Dedifferentiated amniotic fluid mesenchymal stem cell (primary cell): ENCODE measurements at regions not wholly inside any gene's neighbourhood (a gene's known extent, or its start where the extent isn't known, plus 50 kb on each side); places are given as distances from the start of the nearest gene placed in this dataset.
"Not testable (repeated sequence)": the region's sequence is repeated elsewhere in the genome, so short reads cannot be mapped to it uniquely, and the experiment has no call there.

ENCODE experiments used
- DNase-seq: peaks from one replicate; pipeline ENCODE4 v3.0.0-alpha.2; 2016; ENCODE audit errors: extremely low spot score

DNA sequence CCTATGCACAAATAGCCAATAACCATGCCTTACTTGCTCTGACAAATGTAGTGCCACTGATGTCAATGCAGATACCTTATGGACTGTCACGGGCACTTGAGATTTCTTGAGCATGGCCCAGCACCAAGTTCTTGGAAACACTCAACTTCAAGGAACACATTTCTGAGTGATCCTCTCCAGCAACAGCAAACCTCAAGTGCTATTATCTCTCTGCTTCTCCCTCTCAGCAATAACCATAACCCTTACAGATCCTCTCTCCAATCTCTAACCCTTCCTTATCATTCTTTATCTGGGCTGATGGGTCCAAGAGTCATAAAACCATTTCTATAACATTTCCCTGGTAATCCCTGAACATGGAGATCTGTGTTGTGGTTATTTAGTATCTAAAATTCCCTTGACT lies 266.9 kb upstream of the STXBP5 start:
- DNase-seq, result no peak

DNA sequence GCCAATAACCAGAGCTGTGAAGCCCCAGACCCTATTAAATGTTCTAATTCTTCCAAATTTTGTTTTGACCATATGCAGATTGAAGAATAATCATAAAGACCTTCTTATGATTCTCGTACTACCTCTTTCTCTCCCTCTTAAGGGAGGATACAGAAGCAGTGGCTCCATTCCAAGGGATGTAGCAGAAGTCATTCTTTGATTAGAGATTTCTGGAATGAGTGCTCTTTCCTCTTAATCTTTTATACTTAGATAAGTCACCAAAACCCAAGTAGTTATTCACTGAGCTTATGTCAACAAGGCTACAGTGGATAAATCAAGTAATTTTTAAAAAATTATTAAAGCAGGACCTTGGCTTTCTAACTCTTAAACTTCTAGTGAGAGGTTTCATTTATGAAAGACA lies 266.0 kb upstream of the STXBP5 start:
- no peak for DNase-seq

DNA sequence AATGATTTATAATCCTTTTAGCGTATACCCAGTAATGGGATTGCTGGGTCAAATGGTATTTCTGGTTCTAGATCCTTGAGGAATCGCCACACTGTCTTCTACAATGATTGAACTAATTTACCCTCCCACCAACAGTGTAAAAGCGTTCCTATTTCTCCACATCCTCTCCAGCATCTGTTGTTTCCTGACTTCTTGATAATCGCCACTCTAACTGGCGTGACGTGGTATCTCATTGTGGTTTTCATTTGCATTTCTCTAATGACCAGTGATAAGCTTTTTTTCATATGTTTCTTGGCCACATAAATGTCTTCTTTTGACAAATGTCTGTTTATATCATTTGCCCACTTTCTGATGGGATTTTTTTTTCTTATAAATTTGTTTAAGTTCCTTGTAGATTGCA lies 264.8 kb upstream of the STXBP5 start:
- not testable (repeated sequence) for DNase-seq

DNA sequence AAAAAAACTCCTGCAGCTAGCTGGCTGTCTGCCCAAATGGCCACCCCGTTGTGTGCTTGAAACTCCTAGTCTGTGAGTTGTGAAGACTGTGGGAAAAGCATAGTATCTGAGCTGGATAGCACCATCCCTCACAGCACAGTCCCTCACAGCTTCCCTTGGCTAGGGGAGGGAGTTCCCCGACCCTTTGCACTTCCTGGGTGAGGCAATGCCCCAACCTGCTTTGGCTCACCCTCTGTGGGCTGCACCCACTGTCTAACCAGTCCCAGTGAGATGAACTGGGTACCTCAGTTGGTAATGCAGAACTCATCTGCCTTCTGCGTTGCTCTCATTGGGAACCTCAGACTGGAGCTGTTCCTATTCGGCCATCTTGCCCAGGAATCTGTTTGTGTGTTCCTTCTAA lies 260.6 kb upstream of the STXBP5 start:
- DNase-seq, result no peak

DNA sequence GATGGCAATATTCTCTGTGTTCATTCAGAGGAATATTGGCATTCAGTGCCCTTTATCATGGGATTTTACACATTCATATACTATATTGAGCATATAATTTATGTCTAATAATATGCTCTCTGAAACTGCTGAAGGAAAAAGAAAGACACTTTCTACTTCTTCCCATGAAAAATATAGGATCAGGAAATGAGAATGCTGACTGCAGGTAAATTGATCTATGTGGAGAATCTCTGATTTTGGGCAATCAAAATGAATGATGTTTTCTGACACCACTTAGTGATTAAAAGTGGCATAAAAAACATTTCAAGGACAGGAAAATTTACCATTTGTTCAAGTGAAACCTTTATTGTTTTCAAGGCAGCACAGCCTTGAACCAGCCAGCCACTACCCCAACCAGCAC lies 260.1 kb upstream of the STXBP5 start:
- DNase-seq, result no peak

DNA sequence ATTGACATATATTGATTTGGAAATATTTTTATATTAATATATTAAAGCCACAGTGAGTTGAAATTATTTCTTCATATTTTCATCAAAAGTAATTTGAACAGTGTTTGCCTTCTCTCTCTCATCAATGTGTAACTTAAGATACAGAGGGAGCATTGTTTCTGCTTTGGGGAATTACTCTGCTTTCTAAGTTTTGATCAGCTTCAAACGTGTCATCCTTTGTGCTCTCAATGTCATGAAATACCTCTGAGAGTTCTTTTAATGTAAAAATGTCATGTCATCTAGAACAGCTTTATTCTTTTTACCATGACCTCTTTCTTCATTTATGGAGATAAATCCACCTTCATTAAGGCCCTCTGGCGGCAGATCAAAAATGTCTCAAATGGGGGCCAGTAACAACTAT lies 259.4 kb upstream of the STXBP5 start:
- DNase-seq, result no peak

DNA sequence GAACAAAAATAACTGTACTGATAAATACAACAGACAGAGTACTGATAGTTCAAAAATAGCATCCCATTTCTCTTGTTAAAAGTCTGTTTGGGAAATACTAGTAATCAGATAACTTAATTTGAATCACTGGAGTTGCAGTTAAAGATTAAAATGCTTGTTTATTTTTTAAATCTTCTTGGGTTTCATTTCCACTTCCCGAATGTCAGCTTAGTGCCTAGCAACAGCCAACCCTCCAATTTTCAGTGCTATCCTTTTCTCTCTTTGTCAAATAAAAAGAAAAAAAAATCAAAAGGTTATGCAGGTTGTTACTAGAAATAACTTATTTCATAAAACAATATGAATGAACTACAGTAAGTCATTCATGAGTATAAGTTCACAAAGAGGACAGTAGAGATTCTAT lies 257.7 kb upstream of the STXBP5 start:
- DNase-seq, result no peak

DNA sequence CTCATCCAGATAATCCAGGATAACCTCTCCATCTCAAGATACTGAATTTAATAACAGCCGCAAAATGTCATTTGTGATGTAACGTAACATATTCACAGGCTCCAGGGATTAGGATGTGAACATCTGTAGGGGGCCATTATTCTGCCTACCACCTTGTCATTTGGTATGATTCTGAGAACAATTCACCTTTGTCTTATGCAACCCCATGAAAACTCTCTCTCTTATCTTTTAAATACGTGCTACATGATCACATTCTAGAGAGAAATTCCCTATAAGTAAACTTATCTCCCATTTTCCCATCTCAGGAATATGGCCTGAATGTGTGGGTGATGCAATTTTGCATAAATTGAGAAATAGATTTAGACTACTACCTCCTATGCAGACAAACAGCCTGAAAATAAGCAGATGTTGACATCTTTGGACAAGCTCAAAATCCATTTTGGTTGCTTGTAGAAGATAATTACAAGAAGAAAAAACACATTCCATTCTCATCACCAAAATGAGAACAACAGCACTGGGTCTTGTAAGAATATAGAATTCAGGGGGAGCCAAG lies 255.4 kb upstream of the STXBP5 start:
- no peak for DNase-seq

DNA sequence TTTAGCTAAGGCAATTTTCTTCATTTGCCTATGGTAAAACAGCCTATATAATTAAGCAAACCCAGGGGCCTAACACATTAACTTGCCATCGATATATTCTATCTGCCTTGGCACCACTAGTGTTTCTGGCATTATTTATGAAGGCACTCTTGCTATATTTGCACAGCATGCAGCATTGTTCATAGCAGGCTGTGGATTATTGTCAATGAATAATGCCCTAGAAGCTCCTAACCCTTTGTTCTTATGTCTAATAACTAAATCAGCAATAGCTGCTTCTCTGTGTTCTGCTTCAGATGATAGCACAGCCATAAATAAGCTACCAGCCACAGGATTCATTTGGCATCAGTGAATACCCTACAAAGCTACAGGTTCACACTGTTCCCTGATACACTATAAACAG lies 254.8 kb upstream of the STXBP5 start:
- no peak for DNase-seq

DNA sequence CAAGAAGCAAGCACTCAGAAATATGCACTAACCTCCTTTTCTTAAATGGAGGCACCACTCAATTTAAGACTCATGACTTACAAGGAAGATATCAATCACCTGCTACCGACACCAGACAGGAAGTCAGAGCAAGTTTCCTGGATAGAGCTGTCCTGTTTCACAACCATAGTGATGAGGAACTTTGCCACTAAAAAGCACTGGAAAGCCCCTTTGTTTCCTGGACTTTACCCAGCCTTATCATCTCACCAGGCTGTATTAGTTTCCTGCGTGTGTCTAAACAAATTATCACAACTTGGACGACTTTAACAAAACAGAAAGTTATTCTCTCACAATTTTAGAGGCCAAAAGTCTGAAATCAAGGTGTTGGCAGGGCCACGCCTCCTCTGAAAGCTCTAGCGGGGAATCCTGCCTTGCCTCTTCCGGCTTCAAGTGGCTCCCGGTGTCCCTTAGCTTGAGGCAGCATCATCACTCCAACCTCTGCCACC lies 253.8 kb upstream of the STXBP5 start:
- no peak for DNase-seq

DNA sequence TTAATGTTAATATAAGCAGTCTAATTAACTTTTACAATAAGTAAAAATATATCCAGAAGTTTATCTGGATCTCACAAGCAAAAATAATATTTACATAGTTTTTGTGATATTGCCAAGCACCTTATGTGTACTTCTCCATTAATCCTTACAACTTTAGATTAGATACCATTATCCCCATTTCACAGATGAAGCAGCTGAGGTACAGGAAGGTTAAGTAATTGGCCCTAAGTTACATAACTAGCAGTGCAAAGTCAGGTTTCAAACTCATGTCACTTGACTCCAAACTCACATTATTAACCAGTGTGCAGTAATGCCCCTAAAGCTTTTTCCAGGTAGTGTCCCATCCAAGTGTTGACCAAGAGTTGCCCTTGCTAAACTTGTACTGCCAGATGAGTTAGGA lies 248.6 kb upstream of the STXBP5 start:
- DNase-seq, result no peak

DNA sequence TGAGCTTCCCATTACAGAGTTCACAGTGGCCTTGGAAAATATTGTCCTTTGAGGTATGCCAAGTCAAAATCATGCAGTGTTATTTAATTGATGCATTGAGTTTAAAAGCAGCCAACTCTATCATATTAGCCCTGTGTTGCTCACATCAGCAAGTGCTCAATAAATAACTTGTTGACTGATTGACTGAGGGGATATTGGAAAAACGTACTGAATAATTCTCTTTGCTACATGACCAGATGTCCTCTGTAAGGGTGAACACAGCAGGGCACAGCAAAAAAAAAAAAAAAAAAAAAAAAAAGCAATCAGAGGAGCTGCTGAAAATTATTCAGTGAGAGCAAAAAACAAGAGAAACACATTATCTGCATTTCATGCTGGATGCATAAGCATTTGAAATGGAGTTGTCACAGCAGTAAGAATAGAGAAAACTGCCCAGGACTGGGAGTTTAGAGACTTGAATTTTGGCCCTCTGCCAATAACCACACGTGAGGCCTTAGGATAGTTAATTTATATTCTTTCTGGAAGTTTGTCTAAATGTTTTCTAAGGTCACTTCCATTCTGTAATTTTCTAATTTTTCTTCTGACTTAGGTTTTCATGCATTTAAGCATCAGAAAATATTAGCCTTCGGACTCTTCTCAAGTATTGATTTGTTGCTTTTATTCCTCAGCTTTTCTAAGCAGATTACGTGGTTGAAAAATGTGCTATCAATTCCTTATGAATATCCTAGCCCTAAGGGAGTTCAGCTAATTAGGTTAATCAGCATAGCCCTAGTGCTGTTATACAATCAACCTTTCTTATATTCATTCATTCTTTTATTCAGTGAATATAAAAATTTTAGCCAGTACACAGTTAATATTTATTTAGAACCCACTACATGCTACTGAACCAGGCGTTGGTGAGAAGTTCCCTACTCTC lies 246.8 kb upstream of the STXBP5 start:
- DNase-seq, result no peak

DNA sequence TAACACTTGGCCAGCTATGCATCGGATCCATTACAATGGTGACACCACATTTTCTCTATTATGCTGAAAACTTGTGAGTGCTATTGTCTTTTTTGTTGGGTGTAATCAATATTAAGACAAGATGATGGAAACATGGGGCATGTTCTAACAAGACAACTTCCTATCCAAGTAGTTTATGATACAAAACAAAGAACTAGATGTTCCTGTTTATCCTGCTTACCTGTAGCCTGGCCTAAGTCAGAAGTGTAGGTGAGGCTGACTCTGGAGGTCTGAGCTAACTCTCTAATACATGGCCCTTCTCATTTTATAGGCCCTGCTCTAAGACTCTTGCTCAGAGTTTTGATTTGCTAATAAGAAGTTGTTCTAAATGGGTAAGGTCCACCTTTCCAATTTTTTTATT lies 242.4 kb upstream of the STXBP5 start:
- DNase-seq, result no peak

DNA sequence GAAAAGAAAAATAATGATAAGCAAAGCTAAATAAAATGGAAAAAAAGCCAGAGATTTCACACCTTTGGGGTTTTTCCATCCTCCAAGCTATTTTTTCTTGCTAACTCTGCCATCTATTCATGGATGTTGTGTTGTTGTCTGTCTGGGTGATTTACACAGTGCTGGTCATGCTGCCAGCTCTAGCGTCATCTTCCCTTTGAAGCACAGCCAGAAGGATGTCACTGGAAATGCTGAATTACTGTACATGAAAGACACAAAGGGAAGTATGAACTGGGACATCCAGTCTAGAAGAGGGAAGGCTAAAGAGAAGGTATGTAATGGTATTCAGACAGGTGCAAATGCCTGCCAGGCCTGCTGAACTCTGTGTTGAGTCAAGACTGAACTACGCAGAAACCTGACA lies 241.9 kb upstream of the STXBP5 start:
- no peak for DNase-seq

DNA sequence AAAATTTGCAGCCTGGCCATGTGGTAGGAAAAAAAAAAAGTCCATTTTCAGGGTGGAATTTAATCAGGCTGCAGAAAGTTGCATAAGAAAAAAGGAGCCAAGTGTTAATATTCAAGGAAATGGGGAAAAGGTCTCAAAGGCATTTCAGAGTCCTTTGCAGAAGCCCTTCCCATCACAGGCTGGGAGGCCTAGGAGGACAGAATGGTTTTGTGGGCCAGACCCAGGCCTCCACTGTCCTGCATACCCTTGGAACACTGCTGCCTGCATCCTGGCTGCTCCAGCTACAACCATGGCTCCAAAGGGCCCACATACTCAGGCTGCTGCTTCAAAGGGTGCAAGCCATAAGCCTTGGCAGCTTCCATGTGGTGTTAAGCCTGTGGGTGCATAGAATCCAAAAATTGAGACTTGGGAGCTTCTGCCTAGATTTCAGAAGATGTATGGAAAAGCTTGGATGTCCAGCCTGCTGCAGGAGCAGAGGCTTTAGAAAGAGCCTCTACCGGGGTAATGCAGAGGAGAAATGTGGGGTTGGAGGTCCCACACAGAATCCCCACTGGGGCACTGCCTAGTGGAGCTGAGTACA lies 239.0 kb upstream of the STXBP5 start:
- DNase-seq, result no peak

DNA sequence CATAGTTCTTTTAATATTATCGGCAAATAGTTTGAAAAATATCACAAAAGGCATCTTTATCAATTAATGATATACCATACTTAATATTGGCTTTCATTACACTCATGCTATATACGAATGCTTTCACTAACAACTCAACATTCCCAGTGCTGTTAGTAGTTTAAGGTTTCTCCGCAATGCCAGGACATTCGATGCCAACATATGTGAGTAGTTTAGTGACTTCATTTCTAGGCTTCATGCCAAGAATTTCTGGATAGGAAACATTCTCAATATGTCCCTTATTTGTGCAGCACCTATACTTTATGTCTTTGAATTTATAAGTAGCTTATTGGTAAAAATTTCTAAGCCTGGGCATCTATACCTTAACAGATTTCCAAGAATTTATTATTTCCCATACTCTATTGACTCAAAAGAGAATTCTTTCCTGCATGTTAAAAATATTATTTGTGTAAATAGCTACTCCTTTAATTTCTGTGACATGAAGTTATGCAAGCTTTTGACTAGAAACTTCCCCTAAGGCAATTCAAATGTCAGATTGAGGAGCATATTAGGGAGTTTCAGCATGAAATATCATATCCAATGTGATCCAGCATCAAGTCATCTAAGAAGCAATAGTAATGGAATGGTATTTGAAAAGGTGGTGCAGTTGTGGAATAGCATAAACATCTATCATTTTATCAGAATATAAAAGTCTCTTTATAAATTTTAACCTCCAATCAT lies 236.0 kb upstream of the STXBP5 start:
- DNase-seq, result peak; percentile 94

DNA sequence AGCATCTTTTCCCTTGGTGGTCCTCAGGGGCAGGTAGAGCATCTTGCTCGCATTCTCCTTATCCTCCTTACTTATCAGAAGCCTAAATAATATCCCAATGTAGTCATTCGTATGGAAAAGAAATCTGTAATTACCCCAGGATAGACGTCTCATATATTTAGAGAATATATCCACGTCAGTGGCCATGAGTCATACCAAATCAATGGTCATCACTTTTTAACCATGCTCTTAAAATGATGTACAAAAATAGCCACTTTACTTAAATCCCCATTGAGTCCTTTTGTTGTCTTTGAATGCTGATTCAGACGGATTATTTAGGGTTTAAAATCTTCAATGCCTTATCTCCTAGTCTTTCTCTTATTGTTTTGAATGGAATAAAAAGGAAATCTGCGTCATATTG lies 231.7 kb upstream of the STXBP5 start:
- DNase-seq, result no peak

DNA sequence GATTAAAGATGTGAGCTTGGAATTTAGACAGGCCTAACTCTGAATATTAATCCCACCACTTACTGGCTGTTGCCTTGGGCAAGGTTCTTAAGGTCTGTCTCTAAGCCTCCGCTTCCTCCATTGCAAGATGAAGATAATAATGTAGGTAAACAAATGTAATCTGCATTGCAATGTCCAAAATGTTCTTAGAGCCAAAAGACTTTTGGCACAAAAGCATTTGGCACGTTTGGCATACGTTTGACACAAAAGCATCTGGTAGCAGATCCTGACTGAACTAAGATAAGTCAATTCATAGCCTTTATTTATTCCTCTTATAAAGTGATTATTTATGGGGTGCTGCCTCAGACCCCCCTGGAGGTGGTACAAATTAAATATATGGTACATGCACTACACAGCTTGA lies 229.9 kb upstream of the STXBP5 start:
- DNase-seq, result no peak

DNA sequence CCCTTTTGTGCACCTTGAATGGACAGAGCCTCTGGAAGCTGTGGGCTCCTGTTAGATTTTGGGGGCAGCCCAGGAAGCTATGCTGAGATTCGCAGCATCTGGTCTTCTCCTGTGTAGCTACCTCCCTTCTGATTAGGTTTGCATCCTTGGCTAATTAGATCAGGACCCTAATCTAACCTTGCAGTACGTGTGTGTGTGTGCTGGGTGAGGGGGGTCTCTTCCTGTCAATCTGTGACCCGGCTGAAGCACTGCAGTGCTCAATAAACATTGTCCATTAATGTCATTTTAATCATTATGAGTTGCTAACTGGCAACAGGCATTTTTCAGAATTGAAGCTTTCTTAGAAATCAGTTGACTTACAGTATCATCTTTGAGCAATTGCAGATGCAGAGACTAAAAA lies 229.1 kb upstream of the STXBP5 start:
- DNase-seq, result no peak

DNA sequence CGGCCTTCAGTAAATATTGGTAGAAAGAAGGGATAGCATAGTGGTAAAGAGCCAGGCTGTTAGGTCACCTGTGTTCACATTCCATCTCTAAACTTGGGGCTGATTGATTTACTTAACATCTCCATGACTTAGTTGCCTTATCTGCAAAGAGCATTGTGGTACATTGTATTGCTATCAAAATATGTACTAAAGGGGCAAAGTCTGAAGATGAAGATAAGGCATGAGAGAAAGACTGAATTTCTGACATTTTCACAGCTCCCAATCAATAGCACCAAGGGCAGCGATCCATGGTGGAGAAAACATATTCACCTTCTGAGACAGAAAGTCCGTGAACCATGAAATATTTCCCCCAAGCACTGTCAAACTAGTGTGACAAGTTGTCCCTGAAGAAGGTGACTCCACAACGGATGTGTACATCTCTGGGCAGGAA lies 223.3 kb upstream of the STXBP5 start:
- no peak for DNase-seq

DNA sequence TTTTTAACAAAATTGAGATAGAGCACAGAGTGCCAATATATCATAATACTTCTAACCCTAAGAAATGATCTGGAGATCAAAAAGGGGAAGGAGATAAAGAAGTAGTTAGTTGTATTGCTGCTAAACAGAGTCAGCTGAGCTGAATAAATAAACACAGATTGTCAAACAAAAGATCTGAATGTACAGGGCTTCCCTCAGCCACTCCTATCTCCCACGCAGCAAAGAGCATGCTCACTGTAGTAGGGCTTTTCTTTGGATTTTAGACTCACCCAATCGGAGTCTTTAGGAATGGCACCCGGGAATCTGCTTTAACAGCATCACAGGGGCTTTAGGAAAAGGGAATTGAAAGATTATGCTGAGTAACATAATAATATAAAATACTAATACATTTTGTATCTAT lies 222.2 kb upstream of the STXBP5 start:
- no peak for DNase-seq

DNA sequence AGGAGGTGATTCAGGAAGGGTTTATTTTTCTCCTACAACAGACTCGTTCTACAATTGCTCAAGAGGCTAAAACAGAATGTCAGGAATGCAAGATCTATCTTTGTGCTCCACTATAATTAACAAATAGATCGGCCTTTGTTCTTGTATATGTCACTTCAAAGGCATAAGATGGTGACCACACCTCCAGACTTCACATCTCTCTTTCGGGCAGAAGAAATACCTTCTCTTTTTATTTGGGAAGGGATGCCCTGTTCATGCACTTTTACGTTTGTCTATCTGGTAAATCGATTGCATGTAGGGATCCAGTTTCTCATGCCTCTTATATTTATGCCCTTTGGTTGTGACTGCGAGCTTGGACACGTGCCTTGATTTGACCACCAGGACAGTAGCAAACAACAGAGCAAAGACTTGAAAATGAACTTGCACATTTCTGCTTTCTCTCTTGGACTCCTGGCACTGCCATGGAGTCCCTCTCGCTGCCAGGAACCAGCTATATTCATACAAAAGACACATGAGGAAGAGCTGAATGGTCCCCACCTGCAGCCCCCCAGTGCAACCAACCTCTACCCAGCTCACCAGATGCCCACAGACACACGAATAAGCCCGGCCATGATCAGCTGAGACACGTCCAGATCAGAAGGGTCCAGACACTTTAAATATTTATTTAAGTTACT lies 219.8 kb upstream of the STXBP5 start:
- no peak for DNase-seq
